ENCODE measurements at regions not wholly inside any gene's neighbourhood (a gene's known extent, or its start where the extent isn't known, plus 50 kb on each side); places are given as distances from the start of the nearest gene placed in this dataset.

- no peak for DNase-seq
- no peak for ATAC-seq
- peaks cover 7 to 24% of the 10 kb centered on the region in 2 donors for H3K9me3 Mint-ChIP-seq
- H3K4me1 Mint-ChIP-seq: no peaks in the 10 kb centered on the region
- no peaks in the 10 kb centered on the region for H3K27me3 Mint-ChIP-seq
- no peak overlapping the region for H3K27ac Mint-ChIP-seq
- H3K4me3 Mint-ChIP-seq: no peak overlapping the region
Measured at GRCh38 chr9:106532306-106533015, 330.5 kb upstream of the ZNF462 start.

GRCh38 chr9:106534800-106535199 is 328.2 kb upstream of the ZNF462 start:
- ATAC-seq (no peak), DNase-seq (no peak)
- no peaks in the 10 kb centered on the region for H3K4me1 Mint-ChIP-seq
- peaks cover 7 to 24% of the 10 kb centered on the region in 2 donors for H3K9me3 Mint-ChIP-seq
- H3K27ac Mint-ChIP-seq: no peak overlapping the region
- H3K27me3 Mint-ChIP-seq: no peaks in the 10 kb centered on the region
- H3K4me3 Mint-ChIP-seq: no peak overlapping the region

- ATAC-seq (no peak), DNase-seq (no peak)
- no peaks in the 10 kb centered on the region for H3K27me3 Mint-ChIP-seq
- H3K4me1 Mint-ChIP-seq: no peaks in the 10 kb centered on the region
- H3K27ac Mint-ChIP-seq: no peak overlapping the region
- peaks cover 7 to 24% of the 10 kb centered on the region in 2 donors for H3K9me3 Mint-ChIP-seq
- H3K4me3 Mint-ChIP-seq: no peak overlapping the region
Measured at GRCh38 chr9:106535439-106535838, 327.5 kb upstream of the ZNF462 start.

GRCh38 chr9:106557996-106558667 is 304.8 kb upstream of the ZNF462 start:
- Mint-ChIP-seq H3K9me3 (peaks cover 5 to 21% of the 10 kb centered on the region in 2 donors), H3K4me3 (no peak overlapping the region), H3K27ac (peak overlapping the region in 1 of 2 donors; percentile 48), H3K27me3 (no peaks in the 10 kb centered on the region), H3K4me1 (no peaks in the 10 kb centered on the region)
- ATAC-seq: no peak
- no peak for DNase-seq

- H3K4me3 Mint-ChIP-seq: no peak overlapping the region
- ATAC-seq (no peak), DNase-seq (no peak)
- no peak overlapping the region for H3K27ac Mint-ChIP-seq
- no peaks in the 10 kb centered on the region for H3K27me3 Mint-ChIP-seq
- H3K9me3 Mint-ChIP-seq: peaks cover 0 to 14% of the 10 kb centered on the region in 2 donors
- no peaks in the 10 kb centered on the region for H3K4me1 Mint-ChIP-seq
Measured at GRCh38 chr9:106560540-106560939, 302.4 kb upstream of the ZNF462 start.

- Mint-ChIP-seq H3K27ac (peak overlapping the region in 1 of 2 donors; percentile 81), H3K9me3 (peaks cover 11 to 41% of the 10 kb centered on the region in 2 donors), H3K4me3 (no peak overlapping the region), H3K27me3 (no peaks in the 10 kb centered on the region), H3K4me1 (no peaks in the 10 kb centered on the region)
- no peak for DNase-seq
- ATAC-seq: no peak
Measured at GRCh38 chr9:106575823-106576222, 287.1 kb upstream of the ZNF462 start.

- Mint-ChIP-seq H3K4me3 (no peak overlapping the region), H3K4me1 (no peaks in the 10 kb centered on the region), H3K9me3 (peaks cover 11 to 39% of the 10 kb centered on the region in 2 donors), H3K27me3 (no peaks in the 10 kb centered on the region), H3K27ac (no peak overlapping the region)
- no peak for DNase-seq
- ATAC-seq: no peak
Measured at GRCh38 chr9:106576232-106576760, 286.7 kb upstream of the ZNF462 start.

- Mint-ChIP-seq H3K9me3 (peaks cover 13 to 39% of the 10 kb centered on the region in 2 donors), H3K27me3 (no peaks in the 10 kb centered on the region), H3K4me1 (no peaks in the 10 kb centered on the region), H3K27ac (no peak overlapping the region), H3K4me3 (no peak overlapping the region)
- ATAC-seq (no peak), DNase-seq (no peak)
Measured at GRCh38 chr9:106577121-106577520, 285.8 kb upstream of the ZNF462 start.

- Mint-ChIP-seq H3K27ac (no peak overlapping the region), H3K4me3 (no peak overlapping the region)
- ATAC-seq: no peak
Measured at GRCh38 chr9:106580546-106580945, 282.4 kb upstream of the ZNF462 start.

GRCh38 chr9:106581973-106582372 is 281.0 kb upstream of the ZNF462 start:
- H3K4me1 Mint-ChIP-seq: no peaks in the 10 kb centered on the region
- H3K27ac Mint-ChIP-seq: no peak overlapping the region
- peaks cover 15 to 27% of the 10 kb centered on the region in 2 donors for H3K9me3 Mint-ChIP-seq
- no peak overlapping the region for H3K4me3 Mint-ChIP-seq
- ATAC-seq (no peak), DNase-seq (no peak)
- no peaks in the 10 kb centered on the region for H3K27me3 Mint-ChIP-seq

More at GRCh38 chr9:106580546-106580945, 282.4 kb upstream of the ZNF462 start:
- H3K27me3 Mint-ChIP-seq: no peaks in the 10 kb centered on the region
- H3K4me1 Mint-ChIP-seq: no peaks in the 10 kb centered on the region
- peaks cover 9 to 34% of the 10 kb centered on the region in 2 donors for H3K9me3 Mint-ChIP-seq
- no peak for DNase-seq

GRCh38 chr9:106583751-106584150 is 279.2 kb upstream of the ZNF462 start:
- peaks cover 18 to 27% of the 10 kb centered on the region in 2 donors for H3K9me3 Mint-ChIP-seq
- ATAC-seq (no peak), DNase-seq (no peak)
- H3K27me3 Mint-ChIP-seq: no peaks in the 10 kb centered on the region
- no peak overlapping the region for H3K27ac Mint-ChIP-seq
- no peaks in the 10 kb centered on the region for H3K4me1 Mint-ChIP-seq
- H3K4me3 Mint-ChIP-seq: no peak overlapping the region

- DNase-seq (no peak), ATAC-seq (no peak)
- Mint-ChIP-seq H3K9me3 (peaks cover 16 to 18% of the 10 kb centered on the region in 2 donors), H3K4me3 (no peak overlapping the region), H3K4me1 (no peaks in the 10 kb centered on the region), H3K27ac (no peak overlapping the region), H3K27me3 (no peaks in the 10 kb centered on the region)
Measured at GRCh38 chr9:106587042-106587441, 275.9 kb upstream of the ZNF462 start.

GRCh38 chr9:106588626-106589025 is 274.3 kb upstream of the ZNF462 start:
- no peak overlapping the region for H3K27ac Mint-ChIP-seq
- no peak for DNase-seq
- peaks cover 14 to 19% of the 10 kb centered on the region in 2 donors for H3K9me3 Mint-ChIP-seq
- no peak overlapping the region for H3K4me3 Mint-ChIP-seq
- H3K4me1 Mint-ChIP-seq: no peaks in the 10 kb centered on the region
- ATAC-seq: no peak
- no peaks in the 10 kb centered on the region for H3K27me3 Mint-ChIP-seq

GRCh38 chr9:106590759-106591505 is 272.0 kb upstream of the ZNF462 start:
- Mint-ChIP-seq H3K9me3 (peaks cover 7 to 14% of the 10 kb centered on the region in 2 donors), H3K4me1 (no peaks in the 10 kb centered on the region), H3K27me3 (no peaks in the 10 kb centered on the region), H3K4me3 (no peak overlapping the region), H3K27ac (no peak overlapping the region)
- DNase-seq: no peak
- no peak for ATAC-seq

- no peak for ATAC-seq
Measured at GRCh38 chr9:106593201-106593600, 269.8 kb upstream of the ZNF462 start.

More at GRCh38 chr9:106593201-106593600, 269.8 kb upstream of the ZNF462 start:
- no peak overlapping the region for H3K4me3 Mint-ChIP-seq
- H3K27ac Mint-ChIP-seq: no peak overlapping the region
- no peak for DNase-seq
- no peaks in the 10 kb centered on the region for H3K4me1 Mint-ChIP-seq
- no peaks in the 10 kb centered on the region for H3K27me3 Mint-ChIP-seq
- H3K9me3 Mint-ChIP-seq: peaks cover 5 to 7% of the 10 kb centered on the region in 2 donors

Measured in stimulated activated naive CD8-positive, alpha-beta T cell treated with anti-CD3 and anti-CD28 coated beads, Interleukin-15, amount 100 ng/mL, for 72 hours (primary cell).